Naive thymus-derived CD4-positive, alpha-beta T cell (primary cell): ENCODE measurements at regions not wholly inside any gene's neighbourhood (a gene's known extent, or its start where the extent isn't known, plus 50 kb on each side); places are given as distances from the start of the nearest gene placed in this dataset.

ENCODE experiments used
- ATAC-seq: fragments of 150-1000 bp; cut with Tn5 transposase; 2 replicates; pipeline ENCODE4 v1.10.0; 2021; ENCODE audit warnings: mild to moderate bottlenecking, moderate library complexity
- CTCF ChIA-PET: fragments of 350-600 bp; sonication (Branson Sonifier 250); formaldehyde crosslinking; loops from one replicate; lab custom pipeline; 2021; ENCODE audit warnings: antibody characterized with exemption; lab: Charles Lee
- POLR2A ChIA-PET: fragments of 350-600 bp; sonication (Branson Sonifier 250); formaldehyde crosslinking; loops from one replicate; lab custom pipeline; 2021; ENCODE audit warnings: antibody characterized with exemption, inconsistent platforms; lab: Charles Lee
- DNase-seq, 9 donors: peaks; one replicate each; pipeline versions ENCODE4 v3.0.0 to v3.0.0-alpha.2; 2020 to 2022; ENCODE audit warnings: mixed read lengths in 1 of 9
- H3K27ac ChIP-seq: one replicate; pipeline ENCODE4 v1.7.0; 2013; ENCODE audit warnings: mild to moderate bottlenecking, low read depth, low read length, moderate library complexity
- H3K27me3 ChIP-seq, 2 donors: one replicate each; pipeline ENCODE4 v1.7.0; 2013; ENCODE audit warnings: low read length in 2 of 2, mild to moderate bottlenecking in 2 of 2, moderate library complexity in 2 of 2; ENCODE audit not compliant: control insufficient read depth in 2 of 2, insufficient read depth in 2 of 2
- H3K36me3 ChIP-seq, 3 experiments: 1 replicate in 2 of 3; 2 replicates in 1 of 3; pipeline ENCODE4 v1.7.0; 2013; ENCODE audit warnings: low read length in 3 of 3, mild to moderate bottlenecking in 3 of 3, moderate library complexity in 1 of 3; ENCODE audit not compliant: insufficient read depth in 3 of 3, control insufficient read depth in 2 of 3
- H3K4me1 ChIP-seq, 2 donors: one replicate each; pipeline ENCODE4 v1.7.0; 2013; ENCODE audit warnings: low read length in 2 of 2, mild to moderate bottlenecking in 2 of 2, moderate library complexity in 1 of 2; ENCODE audit not compliant: control insufficient read depth in 2 of 2, insufficient read depth in 2 of 2
- H3K4me3 ChIP-seq: 2 replicates; pipeline ENCODE4 v1.7.0; 2013; ENCODE audit warnings: mild to moderate bottlenecking, low read length
- H3K9me3 ChIP-seq, 3 experiments: 1 replicate in 2 of 3; 2 replicates in 1 of 3; pipeline ENCODE4 v1.7.0; 2013; ENCODE audit warnings: low read length in 3 of 3; ENCODE audit not compliant: control insufficient read depth in 2 of 3
- H3K27ac Mint-ChIP-seq, 9 donors: one replicate each; pipeline ENCODE4 v1.8.0; 2020 to 2022; ENCODE audit warnings: mixed read lengths in 9 of 9, mild to moderate bottlenecking in 8 of 9, moderate library complexity in 5 of 9, inconsistent platforms in 2 of 9
- H3K27me3 Mint-ChIP-seq, 5 donors: one replicate each; pipeline ENCODE4 v1.8.0; 2021 to 2022; ENCODE audit warnings: mixed read lengths in 5 of 5, mild to moderate bottlenecking in 1 of 5
- H3K36me3 Mint-ChIP-seq, 5 donors: one replicate each; pipeline ENCODE4 v1.8.0; 2020 to 2022; ENCODE audit warnings: mixed read lengths in 5 of 5, mild to moderate bottlenecking in 3 of 5, inconsistent platforms in 1 of 5
- H3K4me1 Mint-ChIP-seq, 7 donors: one replicate each; pipeline ENCODE4 v1.8.0; 2020 to 2022; ENCODE audit warnings: mixed read lengths in 7 of 7, mild to moderate bottlenecking in 3 of 7, inconsistent platforms in 1 of 7
- H3K4me3 Mint-ChIP-seq, 10 donors: one replicate each; pipeline ENCODE4 v1.8.0; 2020 to 2022; ENCODE audit warnings: mild to moderate bottlenecking in 10 of 10, mixed read lengths in 10 of 10, moderate library complexity in 6 of 10, inconsistent platforms in 2 of 10
- H3K9me3 Mint-ChIP-seq, 11 donors: one replicate each; pipeline ENCODE4 v1.8.0; 2020 to 2022; ENCODE audit warnings: mixed read lengths in 11 of 11, mild to moderate bottlenecking in 4 of 11, inconsistent platforms in 1 of 11, moderate library complexity in 1 of 11
- intact Hi-C, 2 donors: fragments of 100-400 bp; cut with micrococcal nuclease; formaldehyde crosslinking; loops; one replicate each; pipeline ENCODE4 v1.15.1; 2023

DNA sequence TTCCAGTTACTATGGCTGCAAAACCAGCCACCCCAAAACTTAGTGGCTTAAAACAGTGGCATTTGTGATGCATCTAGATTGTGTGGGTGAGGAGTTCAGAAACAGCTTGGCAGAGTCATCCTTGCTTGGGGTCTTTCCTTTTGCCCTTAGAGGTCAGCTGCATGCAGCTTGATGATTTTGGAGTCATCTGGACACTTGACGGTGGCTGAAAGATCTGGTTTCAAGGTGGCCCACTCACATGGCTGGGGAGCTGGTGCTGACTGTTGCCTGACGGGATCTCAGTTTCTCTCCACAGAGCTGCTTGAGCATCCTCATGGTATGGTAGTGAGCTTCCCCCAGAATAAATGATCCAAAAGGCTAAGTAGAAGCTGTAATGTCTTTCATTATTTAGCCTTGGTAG lies 191.3 kb upstream of the GALNT17 start:
- DNase-seq, result no peak
- Mint-ChIP-seq H3K4me1 (peaks cover 0 to 2% (median 0%) of the 10 kb centered on the region in 7 donors), H3K27ac (no peak overlapping the region), H3K36me3 (peaks cover 0 to 9% (median 0%) of the 10 kb centered on the region in 5 donors), H3K27me3 (peaks cover 0 to 4% (median 0%) of the 10 kb centered on the region in 5 donors), H3K4me3 (no peak overlapping the region), H3K9me3 (peaks cover 9 to 48% (median 16%) of the 10 kb centered on the region in 11 donors)
- ChIA-PET POLR2A (no interaction called here), CTCF (no interaction called here)
- ATAC-seq, result no peak
- H3K27me3 ChIP-seq, result no peaks in the 10 kb centered on the region
- no peaks in the 10 kb centered on the region for H3K36me3 ChIP-seq
- intact Hi-C loops, result no loop called here
- no peaks in the 10 kb centered on the region for H3K4me1 ChIP-seq
- H3K9me3 ChIP-seq, result no peaks in the 10 kb centered on the region
- no peak overlapping the region for H3K27ac ChIP-seq
- no peak overlapping the region for H3K4me3 ChIP-seq

DNA sequence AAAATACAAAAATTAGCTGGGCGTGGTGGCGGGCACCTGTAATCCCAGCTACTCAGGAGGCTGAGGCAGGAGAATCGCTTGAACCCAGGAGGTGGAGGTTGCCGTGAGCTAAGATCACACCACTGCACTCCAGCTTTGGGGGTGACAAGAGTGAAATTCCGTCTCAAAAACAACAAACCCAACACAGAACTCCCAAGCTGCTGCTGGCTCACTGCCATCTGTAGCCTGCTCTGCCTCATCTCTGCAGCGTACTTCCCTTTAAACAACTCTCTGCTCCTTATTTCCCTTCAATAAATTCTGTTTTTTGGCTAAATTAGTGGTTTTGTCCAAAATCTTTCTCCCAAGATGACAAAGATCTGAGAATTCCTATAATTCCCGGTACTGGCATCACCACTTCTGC lies 189.2 kb upstream of the GALNT17 start:
- no peak overlapping the region for H3K27ac Mint-ChIP-seq
- H3K9me3 Mint-ChIP-seq, result peaks cover 4 to 40% (median 15%) of the 10 kb centered on the region in 11 donors
- H3K9me3 ChIP-seq, result no peaks in the 10 kb centered on the region
- H3K4me1 ChIP-seq, result no peaks in the 10 kb centered on the region
- peaks cover 0 to 4% (median 0%) of the 10 kb centered on the region in 5 donors for H3K36me3 Mint-ChIP-seq
- no peak for DNase-seq
- no peaks in the 10 kb centered on the region for H3K36me3 ChIP-seq
- no peak overlapping the region for H3K4me3 Mint-ChIP-seq
- peaks cover 0 to 2% (median 0%) of the 10 kb centered on the region in 7 donors for H3K4me1 Mint-ChIP-seq
- H3K27me3 Mint-ChIP-seq, result no peaks in the 10 kb centered on the region
- intact Hi-C loops, result no loop called here
- no peak overlapping the region for H3K27ac ChIP-seq
- POLR2A ChIA-PET, result no interaction called here
- ATAC-seq, result no peak
- CTCF ChIA-PET, result no interaction called here
- H3K27me3 ChIP-seq, result no peaks in the 10 kb centered on the region
- no peak overlapping the region for H3K4me3 ChIP-seq

DNA sequence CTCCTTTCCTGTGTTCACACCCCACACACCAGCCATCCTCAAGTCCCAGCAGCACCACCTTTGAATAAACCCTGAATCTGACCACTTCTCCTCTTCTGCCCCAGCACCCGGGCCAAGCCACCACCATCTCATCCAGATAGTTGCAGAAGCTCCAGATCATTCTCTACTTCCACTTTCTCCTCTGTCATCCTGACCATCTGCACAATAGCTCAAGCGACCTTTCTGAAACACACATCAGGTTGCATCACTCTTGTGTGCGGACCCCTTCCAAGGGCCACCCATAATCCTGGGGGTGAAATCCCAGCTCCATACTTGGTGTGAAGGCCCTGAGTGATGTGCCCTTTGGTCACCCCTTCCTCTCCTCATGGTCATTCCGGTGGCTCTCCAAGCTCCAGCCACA lies 187.4 kb upstream of the GALNT17 start:
- no peak overlapping the region for H3K27ac Mint-ChIP-seq
- H3K27me3 Mint-ChIP-seq, result no peaks in the 10 kb centered on the region
- peaks cover 0 to 4% (median 0%) of the 10 kb centered on the region in 3 experiments for H3K9me3 ChIP-seq

DNA sequence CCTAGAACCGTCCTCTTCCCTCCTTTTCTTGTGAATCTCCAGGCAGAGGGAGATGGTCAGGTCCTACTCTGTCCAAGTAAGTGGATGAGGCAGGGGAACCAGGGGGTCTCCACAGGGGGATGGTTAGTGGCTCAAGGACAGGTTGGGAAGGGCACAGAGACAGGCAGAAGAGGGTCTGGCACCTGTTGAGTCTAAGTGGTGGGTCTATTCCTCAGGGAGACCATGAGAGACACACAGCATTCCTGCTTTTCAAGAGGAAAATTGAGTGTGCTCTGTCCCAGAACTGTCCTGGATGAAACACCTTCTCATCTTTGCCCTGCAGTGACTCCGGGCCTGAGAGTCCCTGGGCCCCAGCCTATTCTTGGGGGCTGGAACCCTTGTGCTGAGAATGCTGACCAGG lies 184.8 kb upstream of the GALNT17 start:
- no peaks in the 10 kb centered on the region for H3K27me3 Mint-ChIP-seq
- no peak overlapping the region for H3K4me3 Mint-ChIP-seq
- POLR2A ChIA-PET, result no interaction called here
- CTCF ChIA-PET, result no interaction called here
- Histone ChIP-seq H3K27me3 (no peaks in the 10 kb centered on the region), H3K4me1 (no peaks in the 10 kb centered on the region), H3K4me3 (no peak overlapping the region), H3K9me3 (peaks cover 0 to 4% (median 0%) of the 10 kb centered on the region in 3 experiments), H3K36me3 (no peaks in the 10 kb centered on the region), H3K27ac (no peak overlapping the region)
- no peak overlapping the region for H3K27ac Mint-ChIP-seq
- no peaks in the 10 kb centered on the region for H3K36me3 Mint-ChIP-seq
- DNase-seq (no peak), ATAC-seq (no peak)
- peaks cover 0 to 2% (median 0%) of the 10 kb centered on the region in 7 donors for H3K4me1 Mint-ChIP-seq
- peaks cover 5 to 49% (median 20%) of the 10 kb centered on the region in 11 donors for H3K9me3 Mint-ChIP-seq
- intact Hi-C loops, result no loop called here

More for the DNA sequence above, 187.4 kb upstream of the GALNT17 start:
- DNase-seq, result no peak
- Histone ChIP-seq H3K27me3 (no peaks in the 10 kb centered on the region), H3K4me3 (no peak overlapping the region), H3K27ac (no peak overlapping the region), H3K4me1 (no peaks in the 10 kb centered on the region), H3K36me3 (no peaks in the 10 kb centered on the region)
- peaks cover 0 to 2% (median 0%) of the 10 kb centered on the region in 7 donors for H3K4me1 Mint-ChIP-seq
- no peak for ATAC-seq
- POLR2A ChIA-PET, result no interaction called here
- CTCF ChIA-PET, result no interaction called here
- no peak overlapping the region for H3K4me3 Mint-ChIP-seq
- intact Hi-C loops, result no loop called here
- H3K9me3 Mint-ChIP-seq, result peaks cover 4 to 42% (median 17%) of the 10 kb centered on the region in 11 donors
- no peaks in the 10 kb centered on the region for H3K36me3 Mint-ChIP-seq

DNA sequence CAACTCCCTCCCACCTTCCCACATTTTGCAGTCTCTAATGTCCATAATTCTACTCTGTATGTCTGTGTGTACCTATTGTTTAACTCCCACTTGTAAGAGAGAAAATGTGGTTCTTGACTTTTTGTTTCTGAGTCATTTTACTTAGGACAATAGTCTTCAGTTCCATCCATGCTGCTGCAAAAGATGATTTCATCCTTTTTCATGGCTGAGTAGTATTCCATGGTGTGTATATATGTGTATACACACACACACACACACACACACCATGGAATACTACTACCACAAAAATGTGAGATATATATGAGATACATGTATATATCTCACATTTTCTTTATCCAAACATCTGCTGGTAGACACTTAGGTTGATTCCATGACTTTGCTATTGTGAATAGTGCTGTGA lies 182.1 kb upstream of the GALNT17 start:
- no peaks in the 10 kb centered on the region for H3K27me3 Mint-ChIP-seq
- H3K4me1 Mint-ChIP-seq, result no peaks in the 10 kb centered on the region
- Histone ChIP-seq H3K27ac (no peak overlapping the region), H3K27me3 (no peaks in the 10 kb centered on the region), H3K4me3 (no peak overlapping the region), H3K9me3 (peaks cover 0 to 4% (median 0%) of the 10 kb centered on the region in 3 experiments), H3K4me1 (no peaks in the 10 kb centered on the region), H3K36me3 (no peaks in the 10 kb centered on the region)
- no peak overlapping the region for H3K4me3 Mint-ChIP-seq
- no peak for ATAC-seq
- H3K9me3 Mint-ChIP-seq, result peaks cover 3 to 45% (median 19%) of the 10 kb centered on the region in 11 donors
- no peak for DNase-seq
- intact Hi-C loops, result no loop called here
- no peaks in the 10 kb centered on the region for H3K36me3 Mint-ChIP-seq
- ChIA-PET POLR2A (no interaction called here), CTCF (no interaction called here)
- H3K27ac Mint-ChIP-seq, result no peak overlapping the region

DNA sequence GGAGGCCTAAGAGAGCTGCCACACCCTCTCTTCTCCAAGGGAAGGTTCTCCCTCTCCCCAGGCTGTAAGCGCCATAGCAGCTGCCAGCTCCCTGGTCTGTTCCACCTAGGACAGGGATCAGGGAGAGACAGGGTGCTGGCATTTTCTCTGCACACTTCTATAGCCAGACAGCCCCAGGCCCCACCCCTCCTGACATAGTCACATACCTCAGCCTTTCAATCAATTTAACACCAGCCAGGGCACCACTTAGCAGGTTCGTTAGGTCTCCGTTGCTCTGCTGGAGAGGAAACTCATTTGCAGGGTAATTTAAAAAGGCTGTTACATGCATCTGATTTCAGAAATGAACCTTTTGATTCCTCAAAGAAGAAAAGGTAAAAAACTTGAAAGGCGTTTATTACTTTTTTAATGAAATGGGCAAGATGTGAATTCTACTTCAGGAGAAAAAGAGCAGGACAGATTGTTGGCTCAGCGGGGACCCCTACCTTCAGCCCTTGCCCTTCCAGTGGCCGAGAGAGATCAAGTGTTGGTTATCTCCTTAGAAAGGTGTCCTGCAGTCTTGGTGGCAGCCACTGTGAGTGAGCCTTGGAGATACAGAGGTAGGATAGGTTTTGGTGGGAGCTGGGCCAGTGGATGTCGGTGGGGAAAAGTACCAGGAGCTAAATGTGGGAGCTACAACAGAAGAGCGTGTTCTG lies 180.5 kb upstream of the GALNT17 start:
- no peaks in the 10 kb centered on the region for H3K4me1 Mint-ChIP-seq
- peaks cover 3 to 41% (median 12%) of the 10 kb centered on the region in 11 donors for H3K9me3 Mint-ChIP-seq
- Histone ChIP-seq H3K4me1 (no peaks in the 10 kb centered on the region), H3K9me3 (peaks cover 0 to 4% (median 0%) of the 10 kb centered on the region in 3 experiments), H3K27ac (no peak overlapping the region), H3K27me3 (no peaks in the 10 kb centered on the region), H3K4me3 (no peak overlapping the region), H3K36me3 (no peaks in the 10 kb centered on the region)
- ATAC-seq (no peak), DNase-seq (no peak)
- H3K27me3 Mint-ChIP-seq, result no peaks in the 10 kb centered on the region
- intact Hi-C loops, result no loop called here
- H3K4me3 Mint-ChIP-seq, result no peak overlapping the region
- no peaks in the 10 kb centered on the region for H3K36me3 Mint-ChIP-seq
- no peak overlapping the region for H3K27ac Mint-ChIP-seq
- CTCF ChIA-PET, result no interaction called here
- POLR2A ChIA-PET, result no interaction called here

DNA sequence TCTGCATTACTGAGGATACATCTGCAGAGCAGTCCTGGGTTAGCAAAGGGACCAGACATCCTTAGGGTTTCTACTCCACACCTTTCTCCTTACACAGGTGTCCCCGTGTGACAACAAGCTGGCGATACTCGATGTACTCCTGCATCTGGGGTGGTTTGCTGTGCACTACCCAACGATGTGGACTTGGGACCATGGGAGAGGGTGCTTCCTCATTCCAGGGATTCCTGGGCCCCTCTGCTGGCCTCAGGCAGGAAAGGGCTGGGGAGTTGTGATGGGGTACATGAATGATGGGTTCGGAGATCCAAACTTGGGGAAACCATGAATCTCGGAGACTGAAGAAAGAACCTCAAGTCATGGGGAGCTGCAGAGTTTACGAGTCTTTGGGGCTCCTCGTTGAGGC lies 179.6 kb upstream of the GALNT17 start:
- DNase-seq (no peak), ATAC-seq (no peak)
- H3K4me3 ChIP-seq, result no peak overlapping the region
- no peaks in the 10 kb centered on the region for H3K4me1 ChIP-seq
- no peak overlapping the region for H3K4me3 Mint-ChIP-seq
- no peaks in the 10 kb centered on the region for H3K36me3 Mint-ChIP-seq
- intact Hi-C loops, result no loop called here
- CTCF ChIA-PET, result no interaction called here
- no peaks in the 10 kb centered on the region for H3K36me3 ChIP-seq
- H3K27me3 ChIP-seq, result no peaks in the 10 kb centered on the region
- H3K9me3 ChIP-seq, result peaks cover 0 to 4% (median 0%) of the 10 kb centered on the region in 3 experiments
- no peaks in the 10 kb centered on the region for H3K4me1 Mint-ChIP-seq
- H3K27me3 Mint-ChIP-seq, result no peaks in the 10 kb centered on the region
- no peak overlapping the region for H3K27ac ChIP-seq
- POLR2A ChIA-PET, result no interaction called here
- H3K27ac Mint-ChIP-seq, result no peak overlapping the region
- peaks cover 3 to 34% (median 12%) of the 10 kb centered on the region in 11 donors for H3K9me3 Mint-ChIP-seq
